ENCODE measurements at regions not wholly inside any gene's neighbourhood (a gene's known extent, or its start where the extent isn't known, plus 50 kb on each side); places are given as distances from the start of the nearest gene placed in this dataset.

DNA sequence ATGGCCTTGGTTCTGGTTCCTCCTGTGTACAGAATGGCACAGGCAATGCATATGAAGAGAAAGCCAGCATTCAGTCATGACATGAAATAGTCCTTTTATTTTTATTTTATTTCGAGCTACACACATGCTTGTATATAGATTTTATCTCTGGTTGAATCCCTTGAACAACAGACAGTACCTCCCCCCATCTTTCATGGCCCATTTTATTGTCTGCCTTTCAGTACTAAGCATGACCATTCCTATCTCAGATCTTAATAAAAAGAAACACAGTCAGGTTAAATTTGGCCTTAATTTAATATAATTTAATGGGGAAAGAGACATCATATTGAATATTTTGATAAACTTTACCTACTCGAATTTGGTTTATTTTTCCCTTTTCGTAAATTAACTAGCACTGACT, 76.4 kb upstream of the VANGL1 start:
- TF ChIP-seq, protein P1, sequence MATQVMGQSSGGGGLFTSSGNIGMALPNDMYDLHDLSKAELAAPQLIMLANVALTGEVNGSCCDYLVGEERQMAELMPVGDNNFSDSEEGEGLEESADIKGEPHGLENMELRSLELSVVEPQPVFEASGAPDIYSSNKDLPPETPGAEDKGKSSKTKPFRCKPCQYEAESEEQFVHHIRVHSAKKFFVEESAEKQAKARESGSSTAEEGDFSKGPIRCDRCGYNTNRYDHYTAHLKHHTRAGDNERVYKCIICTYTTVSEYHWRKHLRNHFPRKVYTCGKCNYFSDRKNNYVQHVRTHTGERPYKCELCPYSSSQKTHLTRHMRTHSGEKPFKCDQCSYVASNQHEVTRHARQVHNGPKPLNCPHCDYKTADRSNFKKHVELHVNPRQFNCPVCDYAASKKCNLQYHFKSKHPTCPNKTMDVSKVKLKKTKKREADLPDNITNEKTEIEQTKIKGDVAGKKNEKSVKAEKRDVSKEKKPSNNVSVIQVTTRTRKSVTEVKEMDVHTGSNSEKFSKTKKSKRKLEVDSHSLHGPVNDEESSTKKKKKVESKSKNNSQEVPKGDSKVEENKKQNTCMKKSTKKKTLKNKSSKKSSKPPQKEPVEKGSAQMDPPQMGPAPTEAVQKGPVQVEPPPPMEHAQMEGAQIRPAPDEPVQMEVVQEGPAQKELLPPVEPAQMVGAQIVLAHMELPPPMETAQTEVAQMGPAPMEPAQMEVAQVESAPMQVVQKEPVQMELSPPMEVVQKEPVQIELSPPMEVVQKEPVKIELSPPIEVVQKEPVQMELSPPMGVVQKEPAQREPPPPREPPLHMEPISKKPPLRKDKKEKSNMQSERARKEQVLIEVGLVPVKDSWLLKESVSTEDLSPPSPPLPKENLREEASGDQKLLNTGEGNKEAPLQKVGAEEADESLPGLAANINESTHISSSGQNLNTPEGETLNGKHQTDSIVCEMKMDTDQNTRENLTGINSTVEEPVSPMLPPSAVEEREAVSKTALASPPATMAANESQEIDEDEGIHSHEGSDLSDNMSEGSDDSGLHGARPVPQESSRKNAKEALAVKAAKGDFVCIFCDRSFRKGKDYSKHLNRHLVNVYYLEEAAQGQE (IDR thresholded peaks at IDR 0.05; ENCODE audit: insufficient read depth in 1 of 2, low read depth in 2 of 2, low read length in 2 of 2), result no peak
- TF ChIP-seq TAF1 (IDR thresholded peaks at IDR 0.05; ENCODE audit: borderline replicate concordance, insufficient read depth, low read length) (no peak), POLR2AphosphoS5 (IDR thresholded peaks at IDR 0.05; ENCODE audit: low read depth, low read length) (no peak), SIN3A (IDR thresholded peaks at IDR 0.05; ENCODE audit: borderline replicate concordance, insufficient read depth, low read length) (no peak), FOXP2 (optimal IDR thresholded peaks at IDR 0.05; ENCODE audit: borderline replicate concordance, extremely low read depth, extremely low read length, insufficient read depth) (no peak)

DNA sequence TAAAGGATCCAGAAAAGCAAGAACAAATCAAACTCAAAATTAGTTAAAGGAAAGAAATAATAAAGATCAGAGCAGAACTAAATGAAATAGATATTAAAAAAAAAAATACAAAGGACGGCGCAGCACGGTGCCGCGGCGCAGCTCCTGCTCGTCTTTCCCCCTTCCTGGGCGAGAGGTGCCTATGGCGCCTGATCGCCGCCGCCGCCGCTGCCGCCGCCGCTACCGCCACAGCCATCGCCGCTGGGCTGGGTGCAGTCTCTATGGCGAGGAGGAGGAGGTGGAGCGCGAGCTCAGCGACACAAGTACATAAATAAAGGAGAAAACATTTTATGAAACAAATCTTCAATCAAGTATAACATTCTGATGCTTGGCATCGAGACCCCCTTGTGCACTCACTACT, 77.6 kb upstream of the VANGL1 start:
- TF ChIP-seq TAF1 (IDR thresholded peaks at IDR 0.05; ENCODE audit: borderline replicate concordance, insufficient read depth, low read length), result no peak
- TF ChIP-seq FOXP2 (optimal IDR thresholded peaks at IDR 0.05; ENCODE audit: borderline replicate concordance, extremely low read depth, extremely low read length, insufficient read depth), result no peak
- no peak for TF ChIP-seq SIN3A (IDR thresholded peaks at IDR 0.05; ENCODE audit: borderline replicate concordance, insufficient read depth, low read length)
- TF ChIP-seq POLR2AphosphoS5 (IDR thresholded peaks at IDR 0.05; ENCODE audit: low read depth, low read length), result no peak
- TF ChIP-seq, protein P1 (IDR thresholded peaks at IDR 0.05; ENCODE audit: insufficient read depth in 1 of 2, low read depth in 2 of 2, low read length in 2 of 2), result no peak

DNA sequence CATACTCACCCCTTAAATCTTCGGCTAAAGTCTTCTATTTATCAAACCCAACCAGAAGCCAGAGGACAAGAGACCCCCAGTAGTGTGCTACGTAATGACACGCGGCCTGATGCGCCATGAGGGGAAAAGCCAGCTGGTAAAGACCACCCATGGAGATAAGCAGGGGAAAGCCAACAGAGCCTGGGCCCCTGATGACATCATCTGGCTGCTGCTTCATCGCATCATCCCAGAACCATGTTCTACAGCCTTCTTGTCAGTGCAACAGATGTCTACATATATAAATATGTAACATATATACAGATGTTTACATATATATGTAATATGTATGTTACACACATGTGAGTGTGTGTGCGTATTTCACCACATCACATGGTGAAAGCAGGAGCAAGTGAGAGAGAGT, 81.7 kb upstream of the VANGL1 start:
- no peak for TF ChIP-seq TAF1 (IDR thresholded peaks at IDR 0.05; ENCODE audit: borderline replicate concordance, insufficient read depth, low read length)
- no peak for TF ChIP-seq FOXP2 (optimal IDR thresholded peaks at IDR 0.05; ENCODE audit: borderline replicate concordance, extremely low read depth, extremely low read length, insufficient read depth)
- TF ChIP-seq, protein P1 (IDR thresholded peaks at IDR 0.05; ENCODE audit: insufficient read depth in 1 of 2, low read depth in 2 of 2, low read length in 2 of 2), result no peak
- TF ChIP-seq SIN3A (IDR thresholded peaks at IDR 0.05; ENCODE audit: borderline replicate concordance, insufficient read depth, low read length), result no peak
- no peak for TF ChIP-seq POLR2AphosphoS5 (IDR thresholded peaks at IDR 0.05; ENCODE audit: low read depth, low read length)

DNA sequence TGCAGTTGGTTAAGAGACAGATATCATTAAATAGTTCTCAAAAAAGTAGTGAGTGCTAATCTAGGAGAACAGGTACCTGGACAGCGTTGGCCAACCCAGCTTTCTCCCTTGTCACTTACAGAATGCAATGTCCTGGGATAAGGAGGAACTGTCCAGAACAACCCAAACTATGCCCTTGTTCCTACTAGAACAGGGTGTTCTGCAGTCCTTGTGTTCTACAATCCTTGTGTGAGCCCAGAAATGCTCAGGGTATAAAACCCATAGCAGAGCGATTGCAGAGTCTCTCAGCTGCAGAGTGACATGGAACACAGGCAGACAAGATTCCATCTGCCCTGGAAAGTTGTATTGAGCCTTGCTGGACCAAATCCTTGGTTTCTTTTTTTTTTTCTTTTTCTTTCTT, 83.5 kb upstream of the VANGL1 start:
- TF ChIP-seq, protein P1 (IDR thresholded peaks at IDR 0.05; ENCODE audit: insufficient read depth in 1 of 2, low read depth in 2 of 2, low read length in 2 of 2), result no peak
- TF ChIP-seq TAF1 (IDR thresholded peaks at IDR 0.05; ENCODE audit: borderline replicate concordance, insufficient read depth, low read length) (no peak), FOXP2 (optimal IDR thresholded peaks at IDR 0.05; ENCODE audit: borderline replicate concordance, extremely low read depth, extremely low read length, insufficient read depth) (no peak), SIN3A (IDR thresholded peaks at IDR 0.05; ENCODE audit: borderline replicate concordance, insufficient read depth, low read length) (no peak), POLR2AphosphoS5 (IDR thresholded peaks at IDR 0.05; ENCODE audit: low read depth, low read length) (no peak)

DNA sequence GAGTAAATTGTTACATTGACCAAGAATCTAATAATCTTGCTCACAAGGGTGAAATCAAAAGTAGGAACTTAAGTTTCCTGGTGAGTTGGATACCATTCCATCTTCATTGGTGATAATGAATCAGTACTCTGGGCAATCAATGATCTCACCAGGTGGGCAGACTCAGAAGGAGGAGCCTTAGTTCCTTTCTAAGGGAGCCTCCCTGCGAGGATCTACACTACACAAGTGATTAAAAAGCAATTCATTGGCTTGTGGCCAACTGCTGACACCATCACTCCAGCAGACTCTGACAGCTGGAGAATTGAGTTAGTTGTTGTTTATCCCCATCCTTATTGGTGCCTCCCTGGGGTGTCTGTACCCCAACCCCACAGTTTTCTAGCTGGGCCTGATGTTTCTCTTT, 84.1 kb upstream of the VANGL1 start:
- no peak for TF ChIP-seq POLR2AphosphoS5 (IDR thresholded peaks at IDR 0.05; ENCODE audit: low read depth, low read length)
- TF ChIP-seq SIN3A (IDR thresholded peaks at IDR 0.05; ENCODE audit: borderline replicate concordance, insufficient read depth, low read length), result no peak
- TF ChIP-seq FOXP2 (optimal IDR thresholded peaks at IDR 0.05; ENCODE audit: borderline replicate concordance, extremely low read depth, extremely low read length, insufficient read depth), result no peak
- TF ChIP-seq TAF1 (IDR thresholded peaks at IDR 0.05; ENCODE audit: borderline replicate concordance, insufficient read depth, low read length), result no peak
- TF ChIP-seq, protein P1 (IDR thresholded peaks at IDR 0.05; ENCODE audit: insufficient read depth in 1 of 2, low read depth in 2 of 2, low read length in 2 of 2), result no peak
